Upper lobe of left lung (tissue), 4 donors: ENCODE measurements at regions not wholly inside any gene's neighbourhood (a gene's known extent, or its start where the extent isn't known, plus 50 kb on each side); places are given as distances from the start of the nearest gene placed in this dataset.

Source experiments
- EP300 ChIP-seq, 4 donors: sonication (generic); formaldehyde crosslinking; IDR thresholded peaks; one replicate each; pipeline ENCODE4 v1.5.1; 2017; ENCODE audit warnings: antibody characterized with exemption in 4 of 4, control low read depth in 2 of 4
- POLR2A ChIP-seq, 4 donors: fragments of 450-650 bp; IDR thresholded peaks; one replicate each; pipeline ENCODE4 v1.5.1; 2016 to 2017; ENCODE audit warnings: antibody characterized with exemption in 4 of 4, mild to moderate bottlenecking in 2 of 4
- POLR2AphosphoS5 ChIP-seq, 2 donors: sonication (generic); formaldehyde crosslinking; IDR thresholded peaks; one replicate each; pipeline ENCODE4 v1.5.1; 2017; ENCODE audit warnings: antibody characterized with exemption in 2 of 2
- TF ChIP-seq, protein P1 (sequence below), 6 experiments: fragments of 450-650 bp in 4 of 6; fragments of 200-600 bp in 2 of 6; sonication (generic) in 2 of 6; IDR thresholded peaks; one replicate each; pipeline ENCODE4 v1.5.1; 2016 to 2019; ENCODE audit warnings: antibody characterized with exemption in 6 of 6

DNA sequence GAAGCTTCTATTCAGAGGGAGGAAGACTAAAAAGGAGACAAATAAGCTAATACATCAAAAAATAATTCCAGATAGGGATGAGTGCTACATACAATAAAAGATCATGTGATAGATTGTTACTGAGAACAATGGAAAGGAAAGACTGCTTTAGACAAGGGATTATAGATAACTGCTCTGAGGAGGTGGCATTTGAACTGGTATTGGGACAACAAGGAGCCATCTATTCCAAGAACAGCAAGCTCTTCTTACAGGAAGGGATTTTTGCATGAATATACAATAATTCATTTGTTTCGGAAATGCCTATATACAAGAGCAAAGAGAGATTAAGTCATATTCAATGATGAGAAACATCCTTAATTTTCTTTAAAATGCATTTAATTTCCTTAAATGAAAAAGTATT, 540.5 kb upstream of the KLF12 start:
- TF ChIP-seq POLR2A (IDR thresholded peaks at IDR 0.05) (no peak), EP300 (IDR thresholded peaks at IDR 0.05) (no peak), POLR2AphosphoS5 (IDR thresholded peaks at IDR 0.05) (no peak)
- TF ChIP-seq, protein P1, sequence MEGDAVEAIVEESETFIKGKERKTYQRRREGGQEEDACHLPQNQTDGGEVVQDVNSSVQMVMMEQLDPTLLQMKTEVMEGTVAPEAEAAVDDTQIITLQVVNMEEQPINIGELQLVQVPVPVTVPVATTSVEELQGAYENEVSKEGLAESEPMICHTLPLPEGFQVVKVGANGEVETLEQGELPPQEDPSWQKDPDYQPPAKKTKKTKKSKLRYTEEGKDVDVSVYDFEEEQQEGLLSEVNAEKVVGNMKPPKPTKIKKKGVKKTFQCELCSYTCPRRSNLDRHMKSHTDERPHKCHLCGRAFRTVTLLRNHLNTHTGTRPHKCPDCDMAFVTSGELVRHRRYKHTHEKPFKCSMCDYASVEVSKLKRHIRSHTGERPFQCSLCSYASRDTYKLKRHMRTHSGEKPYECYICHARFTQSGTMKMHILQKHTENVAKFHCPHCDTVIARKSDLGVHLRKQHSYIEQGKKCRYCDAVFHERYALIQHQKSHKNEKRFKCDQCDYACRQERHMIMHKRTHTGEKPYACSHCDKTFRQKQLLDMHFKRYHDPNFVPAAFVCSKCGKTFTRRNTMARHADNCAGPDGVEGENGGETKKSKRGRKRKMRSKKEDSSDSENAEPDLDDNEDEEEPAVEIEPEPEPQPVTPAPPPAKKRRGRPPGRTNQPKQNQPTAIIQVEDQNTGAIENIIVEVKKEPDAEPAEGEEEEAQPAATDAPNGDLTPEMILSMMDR (IDR thresholded peaks at IDR 0.05), result no peak
